Stimulated activated naive CD8-positive, alpha-beta T cell treated with anti-CD3 and anti-CD28 coated beads, Interleukin-15, amount 100 ng/mL, for 72 hours (primary cell): ENCODE measurements at regions not wholly inside any gene's neighbourhood (a gene's known extent, or its start where the extent isn't known, plus 50 kb on each side); places are given as distances from the start of the nearest gene placed in this dataset.
"Not testable (repeated sequence)": the region's sequence is repeated elsewhere in the genome, so short reads cannot be mapped to it uniquely, and the experiment has no call there.

Experiments used
- ATAC-seq: fragments of 150-1000 bp; cut with Tn5 transposase; 2 replicates; pipeline ENCODE4 v1.10.0; 2021; ENCODE audit warnings: mild to moderate bottlenecking, moderate library complexity
- DNase-seq, 2 donors: peaks; one replicate each; pipeline ENCODE4 v3.0.0; 2021 to 2022
- H3K27ac Mint-ChIP-seq, 2 donors: one replicate each; pipeline ENCODE4 v1.8.0; 2022; ENCODE audit warnings: mild to moderate bottlenecking in 2 of 2, mixed read lengths in 2 of 2, moderate library complexity in 2 of 2
- H3K27me3 Mint-ChIP-seq: one replicate; pipeline ENCODE4 v1.8.0; 2022; ENCODE audit warnings: mixed read lengths
- H3K4me1 Mint-ChIP-seq: one replicate; pipeline ENCODE4 v1.8.0; 2022; ENCODE audit warnings: mild to moderate bottlenecking, mixed read lengths
- H3K4me3 Mint-ChIP-seq, 2 donors: one replicate each; pipeline ENCODE4 v1.8.0; 2022; ENCODE audit warnings: mild to moderate bottlenecking in 2 of 2, mixed read lengths in 2 of 2, moderate library complexity in 1 of 2
- H3K9me3 Mint-ChIP-seq, 2 donors: one replicate each; pipeline ENCODE4 v1.8.0; 2022; ENCODE audit warnings: mixed read lengths in 2 of 2

GRCh38 chr2:62398356-62398755, 107.6 kb downstream of the TMEM17 start:
- Mint-ChIP-seq H3K4me3 (no peak overlapping the region), H3K9me3 (peaks cover 0 to 3% of the 10 kb centered on the region in 2 donors), H3K4me1 (peaks cover 7% of the 10 kb centered on the region), H3K27me3 (no peaks in the 10 kb centered on the region), H3K27ac (no peak overlapping the region)
- ATAC-seq (no peak), DNase-seq (no peak)

- no peak overlapping the region for H3K27ac Mint-ChIP-seq
- peaks cover 7% of the 10 kb centered on the region for H3K4me1 Mint-ChIP-seq
- no peak for DNase-seq
- H3K27me3 Mint-ChIP-seq, result no peaks in the 10 kb centered on the region
- H3K9me3 Mint-ChIP-seq, result peaks cover 3 to 6% of the 10 kb centered on the region in 2 donors
- ATAC-seq, result no peak
- H3K4me3 Mint-ChIP-seq, result no peak overlapping the region
Measured at GRCh38 chr2:62396880-62397279, 109.1 kb downstream of the TMEM17 start.

- Mint-ChIP-seq H3K27me3 (no peaks in the 10 kb centered on the region), H3K9me3 (peaks cover 3 to 6% of the 10 kb centered on the region in 2 donors), H3K4me1 (peaks cover 3% of the 10 kb centered on the region), H3K4me3 (no peak overlapping the region), H3K27ac (no peak overlapping the region)
- ATAC-seq (no peak), DNase-seq (no peak)
Measured at GRCh38 chr2:62393293-62393692, 112.7 kb downstream of the TMEM17 start.

- DNase-seq (no peak), ATAC-seq (no peak)
- Mint-ChIP-seq H3K27me3 (no peaks in the 10 kb centered on the region), H3K4me3 (no peak overlapping the region), H3K4me1 (no peaks in the 10 kb centered on the region), H3K9me3 (peaks cover 4 to 8% of the 10 kb centered on the region in 2 donors), H3K27ac (no peak overlapping the region)
Measured at GRCh38 chr2:62391696-62392095, 114.3 kb downstream of the TMEM17 start.

GRCh38 chr2:62386378-62386777, 119.6 kb downstream of the TMEM17 start:
- not testable (repeated sequence) for H3K4me1 Mint-ChIP-seq, ATAC-seq, H3K27me3 Mint-ChIP-seq, H3K4me3 Mint-ChIP-seq, DNase-seq, H3K27ac Mint-ChIP-seq
- peaks cover 10 to 14% of the 10 kb centered on the region in 2 donors for H3K9me3 Mint-ChIP-seq

GRCh38 chr2:62383846-62384245, 122.1 kb downstream of the TMEM17 start:
- no peak for DNase-seq
- H3K27me3 Mint-ChIP-seq, result no peaks in the 10 kb centered on the region
- no peak overlapping the region for H3K27ac Mint-ChIP-seq
- peaks cover 10 to 14% of the 10 kb centered on the region in 2 donors for H3K9me3 Mint-ChIP-seq
- H3K4me1 Mint-ChIP-seq, result peaks cover 5% of the 10 kb centered on the region
- H3K4me3 Mint-ChIP-seq, result no peak overlapping the region
- peak; percentile 69 for ATAC-seq

GRCh38 chr2:62382757-62383156, 123.2 kb downstream of the TMEM17 start:
- H3K4me3 Mint-ChIP-seq, result no peak overlapping the region
- ATAC-seq (no peak), DNase-seq (no peak)
- peaks cover 5% of the 10 kb centered on the region for H3K4me1 Mint-ChIP-seq
- H3K27me3 Mint-ChIP-seq, result no peaks in the 10 kb centered on the region
- no peak overlapping the region for H3K27ac Mint-ChIP-seq
- peaks cover 14% of the 10 kb centered on the region in 2 donors for H3K9me3 Mint-ChIP-seq

GRCh38 chr2:62382122-62382521, 123.9 kb downstream of the TMEM17 start:
- no peak overlapping the region for H3K4me3 Mint-ChIP-seq

GRCh38 chr2:62381656-62382055, 124.3 kb downstream of the TMEM17 start:
- Mint-ChIP-seq H3K9me3 (peaks cover 11 to 14% of the 10 kb centered on the region in 2 donors), H3K27ac (no peak overlapping the region)

More at GRCh38 chr2:62382122-62382521, 123.9 kb downstream of the TMEM17 start:
- Mint-ChIP-seq H3K27ac (no peak overlapping the region), H3K9me3 (peaks cover 14% of the 10 kb centered on the region in 2 donors), H3K27me3 (no peaks in the 10 kb centered on the region), H3K4me1 (peaks cover 5% of the 10 kb centered on the region)
- ATAC-seq (no peak), DNase-seq (no peak)

GRCh38 chr2:62379566-62379965, 126.4 kb downstream of the TMEM17 start:
- Mint-ChIP-seq H3K4me3 (no peak overlapping the region), H3K27ac (no peak overlapping the region), H3K4me1 (peaks cover 5% of the 10 kb centered on the region), H3K27me3 (no peaks in the 10 kb centered on the region), H3K9me3 (peaks cover 5 to 6% of the 10 kb centered on the region in 2 donors)
- no peak for DNase-seq
- no peak for ATAC-seq

More at GRCh38 chr2:62381656-62382055, 124.3 kb downstream of the TMEM17 start:
- ATAC-seq, result no peak
- Mint-ChIP-seq H3K27me3 (no peaks in the 10 kb centered on the region), H3K4me3 (no peak overlapping the region), H3K4me1 (peaks cover 5% of the 10 kb centered on the region)
- DNase-seq, result no peak

- ATAC-seq (no peak), DNase-seq (no peak)
- H3K27me3 Mint-ChIP-seq, result no peaks in the 10 kb centered on the region
- no peak overlapping the region for H3K27ac Mint-ChIP-seq
- H3K4me3 Mint-ChIP-seq, result no peak overlapping the region
- peaks cover 10% of the 10 kb centered on the region in 2 donors for H3K9me3 Mint-ChIP-seq
- H3K4me1 Mint-ChIP-seq, result peaks cover 3% of the 10 kb centered on the region
Measured at GRCh38 chr2:62375113-62375420, 130.9 kb downstream of the TMEM17 start.

GRCh38 chr2:62374301-62375112, 131.5 kb downstream of the TMEM17 start:
- no peak for ATAC-seq
- DNase-seq, result no peak
- Mint-ChIP-seq H3K4me1 (peaks cover 8% of the 10 kb centered on the region), H3K4me3 (no peak overlapping the region), H3K27ac (no peak overlapping the region), H3K9me3 (peaks cover 10% of the 10 kb centered on the region in 2 donors), H3K27me3 (no peaks in the 10 kb centered on the region)

GRCh38 chr2:62372824-62373223, 133.2 kb downstream of the TMEM17 start:
- H3K4me1 Mint-ChIP-seq, result peaks cover 10% of the 10 kb centered on the region

GRCh38 chr2:62370321-62371250, 135.4 kb downstream of the TMEM17 start:
- no peak overlapping the region for H3K4me3 Mint-ChIP-seq
- no peak for DNase-seq
- peaks cover 10% of the 10 kb centered on the region for H3K4me1 Mint-ChIP-seq

More at GRCh38 chr2:62372824-62373223, 133.2 kb downstream of the TMEM17 start:
- H3K27ac Mint-ChIP-seq, result no peak overlapping the region
- H3K4me3 Mint-ChIP-seq, result no peak overlapping the region
- no peaks in the 10 kb centered on the region for H3K27me3 Mint-ChIP-seq
- DNase-seq (no peak), ATAC-seq (no peak)
- H3K9me3 Mint-ChIP-seq, result peaks cover 5 to 10% of the 10 kb centered on the region in 2 donors

GRCh38 chr2:62369541-62370202, 136.3 kb downstream of the TMEM17 start:
- Mint-ChIP-seq H3K27me3 (no peaks in the 10 kb centered on the region), H3K4me1 (peaks cover 10% of the 10 kb centered on the region), H3K4me3 (no peak overlapping the region), H3K9me3 (peaks cover 5 to 10% of the 10 kb centered on the region in 2 donors), H3K27ac (no peak overlapping the region)
- ATAC-seq (no peak), DNase-seq (no peak)

More at GRCh38 chr2:62370321-62371250, 135.4 kb downstream of the TMEM17 start:
- no peak for ATAC-seq
- no peaks in the 10 kb centered on the region for H3K27me3 Mint-ChIP-seq
- H3K27ac Mint-ChIP-seq, result no peak overlapping the region
- peaks cover 5 to 10% of the 10 kb centered on the region in 2 donors for H3K9me3 Mint-ChIP-seq
